ENCODE measurements at regions not wholly inside any gene's neighbourhood (a gene's known extent, or its start where the extent isn't known, plus 50 kb on each side); places are given as distances from the start of the nearest gene placed in this dataset.
"Not testable (repeated sequence)": the region's sequence is repeated elsewhere in the genome, so short reads cannot be mapped to it uniquely, and the experiment has no call there.

DNA sequence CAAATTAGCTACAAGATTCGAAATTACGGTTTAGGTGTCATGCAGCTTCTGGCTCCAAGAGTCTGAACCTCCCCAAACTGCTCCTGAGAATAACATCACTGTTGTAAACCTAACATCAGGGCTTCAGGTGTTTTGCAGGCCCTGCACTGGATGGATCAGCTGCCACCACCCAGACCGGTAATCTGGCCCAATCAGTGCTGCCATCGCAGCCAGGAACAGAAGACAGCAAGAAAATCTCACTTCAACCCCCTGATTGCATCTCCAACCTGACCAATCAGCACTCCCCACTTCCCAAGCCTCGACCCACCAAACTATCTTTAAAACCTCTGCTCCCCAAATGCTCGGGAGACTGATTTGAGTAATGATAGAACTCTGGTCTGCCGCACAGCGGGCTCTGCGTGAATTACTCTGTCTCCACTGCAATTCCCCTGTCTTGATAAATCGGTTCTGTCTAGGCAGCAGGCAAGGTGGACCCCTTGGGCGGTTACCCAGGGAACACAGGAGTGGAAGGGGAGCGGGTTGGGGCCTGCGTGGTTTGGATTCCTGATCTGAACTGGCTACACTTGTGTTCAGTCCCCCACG lies 268.5 kb upstream of the SFSWAP start:
- no peaks in the 10 kb centered on the region for H3K36me3 ChIP-seq (ENCODE audit: insufficient read depth, low read length)
- H3K4me1 ChIP-seq (ENCODE audit: control insufficient read depth, insufficient read depth, low read length, unreplicated experiment) = no peaks in the 10 kb centered on the region

DNA sequence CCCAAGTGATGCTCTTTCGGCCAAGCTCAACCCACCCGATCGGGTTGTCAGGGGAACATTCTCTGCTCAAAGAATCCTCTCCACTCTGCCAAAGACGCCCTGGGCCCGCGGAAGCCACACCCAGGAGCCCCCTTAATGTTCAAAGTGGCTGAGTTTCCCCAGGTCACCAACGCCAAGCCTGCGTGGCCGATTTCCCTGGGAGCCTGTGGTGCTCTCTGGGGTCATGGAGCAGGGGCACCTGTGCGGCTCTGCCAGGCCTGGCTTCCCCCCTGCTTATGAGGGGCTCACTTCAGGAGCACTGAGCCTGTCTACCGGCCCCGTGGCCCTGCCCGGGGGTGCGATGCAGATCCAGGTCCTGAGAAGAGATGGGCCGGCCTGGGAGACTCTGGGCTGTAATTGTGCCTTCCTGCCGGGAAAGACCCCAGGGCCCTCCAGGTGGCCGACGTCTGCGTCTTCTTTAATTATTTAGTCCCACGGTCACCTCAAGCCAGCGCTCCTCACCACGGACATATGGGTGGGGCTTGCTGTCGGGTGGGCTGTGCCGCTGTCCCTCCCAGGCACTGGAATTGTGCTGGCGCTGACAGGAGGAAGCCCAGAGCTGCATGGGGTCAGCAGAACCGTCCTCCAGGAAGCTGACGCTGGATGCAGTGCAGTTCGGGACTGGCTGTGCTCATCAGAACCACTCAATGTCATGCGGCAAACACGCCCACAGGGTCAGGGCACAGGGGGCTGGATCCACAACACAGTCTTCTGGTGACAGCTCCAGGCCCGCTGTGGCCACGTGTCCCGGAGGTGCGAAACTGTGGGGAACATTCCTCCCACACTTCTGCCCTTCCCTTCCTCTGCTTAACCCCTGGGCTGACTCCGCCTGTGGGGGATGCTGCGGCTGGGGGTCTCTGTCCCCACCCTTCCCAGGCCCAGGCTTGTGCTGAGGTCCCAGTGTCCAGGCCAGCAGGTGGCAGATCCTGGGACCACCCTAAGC lies 267.6 kb upstream of the SFSWAP start:
- Histone ChIP-seq H3K27ac (ENCODE audit: low read depth, low read length) (no peak overlapping the region), H3K4me1 (ENCODE audit: control insufficient read depth, insufficient read depth, low read length, unreplicated experiment) (no peaks in the 10 kb centered on the region), H3K4me3 (ENCODE audit: low read depth, low read length) (no peak overlapping the region), H2AFZ (ENCODE audit: low read length, unreplicated experiment) (no peak overlapping the region), H3K79me2 (ENCODE audit: control insufficient read depth, insufficient read depth, low read length, unreplicated experiment) (no peaks in the 10 kb centered on the region), H3K36me3 (ENCODE audit: insufficient read depth, low read length) (no peaks in the 10 kb centered on the region), H3K27me3 (ENCODE audit: insufficient read depth, low read length) (no peaks in the 10 kb centered on the region)

More for the DNA sequence above, 268.5 kb upstream of the SFSWAP start:
- H3K27ac ChIP-seq (ENCODE audit: low read depth, low read length) = no peak overlapping the region
- H3K79me2 ChIP-seq (ENCODE audit: control insufficient read depth, insufficient read depth, low read length, unreplicated experiment) = no peaks in the 10 kb centered on the region
- H3K27me3 ChIP-seq (ENCODE audit: insufficient read depth, low read length) = no peaks in the 10 kb centered on the region
- no peak overlapping the region for H2AFZ ChIP-seq (ENCODE audit: low read length, unreplicated experiment)
- H3K4me3 ChIP-seq (ENCODE audit: low read depth, low read length) = no peak overlapping the region

DNA sequence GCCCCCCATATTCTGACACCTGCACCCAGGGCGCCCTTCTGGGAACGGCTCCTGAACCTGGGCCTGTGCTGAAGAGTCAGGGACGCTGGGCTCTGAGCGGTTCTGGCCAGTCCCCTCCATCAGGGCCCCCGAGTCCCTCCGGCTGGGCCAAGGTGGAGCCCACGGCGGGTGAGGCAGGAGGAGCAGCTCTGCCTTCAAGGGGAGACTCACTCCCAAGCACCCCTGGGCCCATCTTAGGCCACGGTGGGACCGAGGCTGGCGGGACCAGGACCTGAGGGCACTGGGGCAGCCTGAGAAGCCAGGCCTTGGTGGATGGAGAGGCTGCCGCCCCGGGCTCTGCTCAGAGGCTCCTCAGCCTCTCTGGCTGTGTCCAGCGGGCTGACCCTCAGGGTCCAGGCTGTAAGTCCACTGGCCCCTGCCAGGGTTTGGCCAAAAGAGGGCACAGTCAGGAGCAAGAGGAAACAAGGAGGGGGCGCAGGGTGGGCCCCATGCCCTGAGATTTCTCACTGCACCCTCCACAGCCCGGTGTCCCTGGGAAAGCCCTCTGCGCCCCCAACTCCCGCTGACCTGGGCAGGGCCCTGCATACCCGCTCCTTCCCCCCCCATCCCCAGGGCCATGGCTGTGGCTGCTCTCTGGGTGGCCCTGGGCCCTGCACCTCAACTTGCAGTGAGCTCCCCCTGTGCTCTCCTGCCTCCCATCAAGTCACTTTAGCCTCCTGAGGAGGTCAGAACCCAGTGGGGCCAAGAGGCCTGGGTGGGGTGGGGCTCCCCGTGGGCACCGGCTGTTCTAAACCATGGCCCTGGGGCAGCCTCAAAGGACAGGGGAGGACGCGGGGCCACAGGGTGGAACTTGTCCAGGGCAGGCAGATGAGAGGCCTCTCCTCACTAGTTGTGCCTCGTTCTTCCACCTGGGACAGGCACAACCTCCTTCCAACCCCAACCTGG lies 266.4 kb upstream of the SFSWAP start:
- H3K79me2 ChIP-seq (ENCODE audit: control insufficient read depth, insufficient read depth, low read length, unreplicated experiment) = no peaks in the 10 kb centered on the region
- H3K4me3 ChIP-seq (ENCODE audit: low read depth, low read length) = no peak overlapping the region
- no peak overlapping the region for H3K27ac ChIP-seq (ENCODE audit: low read depth, low read length)
- no peaks in the 10 kb centered on the region for H3K27me3 ChIP-seq (ENCODE audit: insufficient read depth, low read length)
- H3K4me1 ChIP-seq (ENCODE audit: control insufficient read depth, insufficient read depth, low read length, unreplicated experiment) = no peaks in the 10 kb centered on the region
- no peaks in the 10 kb centered on the region for H3K36me3 ChIP-seq (ENCODE audit: insufficient read depth, low read length)
- H2AFZ ChIP-seq (ENCODE audit: low read length, unreplicated experiment) = no peak overlapping the region

DNA sequence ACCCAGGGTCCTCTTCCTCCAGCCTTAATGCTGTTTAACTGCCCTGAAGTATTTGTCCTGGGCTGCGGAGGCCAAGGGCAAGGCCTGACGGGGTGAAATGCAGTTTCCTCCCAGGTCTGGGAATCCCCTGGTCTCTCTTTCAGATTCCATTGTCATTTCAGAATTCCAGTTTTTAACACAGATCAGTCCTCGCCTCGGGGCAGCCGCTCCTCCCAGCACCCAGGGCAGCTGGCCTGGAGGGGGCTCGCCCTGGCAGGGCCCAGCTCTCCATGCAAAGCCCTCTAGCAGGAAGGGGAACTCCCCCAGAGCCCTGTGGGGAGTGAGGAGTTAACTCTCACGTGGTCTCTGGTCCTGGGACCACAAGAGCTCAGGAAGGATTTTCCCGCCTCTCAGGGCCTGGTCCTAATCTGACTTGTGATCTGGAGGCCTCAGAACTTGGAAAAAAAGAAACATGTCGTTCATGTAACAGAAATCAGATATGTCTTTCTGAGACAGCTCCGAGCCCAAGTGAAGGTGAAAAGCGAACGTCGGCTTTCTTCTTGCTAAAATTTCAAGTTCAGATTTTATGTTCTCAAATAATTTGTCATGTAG lies 265.6 kb upstream of the SFSWAP start:
- H2AFZ ChIP-seq (ENCODE audit: low read length, unreplicated experiment) = no peak overlapping the region
- no peaks in the 10 kb centered on the region for H3K36me3 ChIP-seq (ENCODE audit: insufficient read depth, low read length)
- no peaks in the 10 kb centered on the region for H3K79me2 ChIP-seq (ENCODE audit: control insufficient read depth, insufficient read depth, low read length, unreplicated experiment)
- H3K27me3 ChIP-seq (ENCODE audit: insufficient read depth, low read length) = no peaks in the 10 kb centered on the region
- H3K4me3 ChIP-seq (ENCODE audit: low read depth, low read length) = no peak overlapping the region
- no peaks in the 10 kb centered on the region for H3K4me1 ChIP-seq (ENCODE audit: control insufficient read depth, insufficient read depth, low read length, unreplicated experiment)
- H3K27ac ChIP-seq (ENCODE audit: low read depth, low read length) = no peak overlapping the region

DNA sequence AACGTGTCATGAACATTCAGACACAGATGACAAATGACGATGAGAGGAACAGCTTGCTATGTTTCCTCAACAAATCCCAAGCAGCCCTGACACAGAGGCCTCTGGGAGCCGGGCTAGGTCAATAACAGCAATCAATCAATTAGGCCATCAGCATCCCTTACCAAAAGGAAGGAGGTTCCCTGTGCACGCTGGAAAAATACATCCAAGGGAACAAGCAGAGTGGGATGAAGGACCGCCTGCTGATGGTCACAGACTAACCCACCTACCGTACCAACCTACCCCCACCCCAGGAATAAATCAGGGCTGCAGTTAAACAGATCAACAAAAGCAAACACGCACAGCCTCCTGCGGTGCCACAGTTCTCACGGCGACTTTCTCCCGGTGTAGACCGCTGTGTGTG lies 265.1 kb upstream of the SFSWAP start:
- no peaks in the 10 kb centered on the region for H3K36me3 ChIP-seq (ENCODE audit: insufficient read depth, low read length)
- H3K79me2 ChIP-seq (ENCODE audit: control insufficient read depth, insufficient read depth, low read length, unreplicated experiment) = no peaks in the 10 kb centered on the region
- H3K4me1 ChIP-seq (ENCODE audit: control insufficient read depth, insufficient read depth, low read length, unreplicated experiment) = no peaks in the 10 kb centered on the region
- no peak overlapping the region for H2AFZ ChIP-seq (ENCODE audit: low read length, unreplicated experiment)
- H3K4me3 ChIP-seq (ENCODE audit: low read depth, low read length) = no peak overlapping the region
- H3K27me3 ChIP-seq (ENCODE audit: insufficient read depth, low read length) = no peaks in the 10 kb centered on the region
- H3K27ac ChIP-seq (ENCODE audit: low read depth, low read length) = no peak overlapping the region

DNA sequence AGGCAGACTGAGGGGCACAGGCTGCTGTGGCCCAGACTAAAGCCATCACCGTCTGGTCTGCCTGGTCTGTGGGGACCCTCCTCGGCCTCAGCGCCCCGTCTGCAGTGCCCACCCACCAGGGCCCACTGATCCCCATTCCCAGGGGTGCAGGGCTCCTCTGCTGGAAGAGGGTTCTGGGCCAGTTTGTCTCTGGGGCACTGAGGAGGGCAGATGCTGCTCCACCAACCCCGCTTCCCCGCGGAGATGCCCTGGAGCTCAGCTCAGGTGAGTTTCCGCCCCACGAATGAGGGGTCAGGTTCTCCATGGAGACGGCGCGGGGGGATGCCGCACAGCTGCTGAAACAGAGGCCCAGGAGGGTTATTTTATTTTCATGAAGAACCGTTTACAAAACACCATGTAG lies 263.3 kb upstream of the SFSWAP start:
- not testable (repeated sequence) for H3K27me3 ChIP-seq (ENCODE audit: insufficient read depth, low read length); H3K36me3 ChIP-seq (ENCODE audit: insufficient read depth, low read length); H3K4me1 ChIP-seq (ENCODE audit: control insufficient read depth, insufficient read depth, low read length, unreplicated experiment); H3K27ac ChIP-seq (ENCODE audit: low read depth, low read length); H3K79me2 ChIP-seq (ENCODE audit: control insufficient read depth, insufficient read depth, low read length, unreplicated experiment); H3K4me3 ChIP-seq (ENCODE audit: low read depth, low read length); H2AFZ ChIP-seq (ENCODE audit: low read length, unreplicated experiment)

DNA sequence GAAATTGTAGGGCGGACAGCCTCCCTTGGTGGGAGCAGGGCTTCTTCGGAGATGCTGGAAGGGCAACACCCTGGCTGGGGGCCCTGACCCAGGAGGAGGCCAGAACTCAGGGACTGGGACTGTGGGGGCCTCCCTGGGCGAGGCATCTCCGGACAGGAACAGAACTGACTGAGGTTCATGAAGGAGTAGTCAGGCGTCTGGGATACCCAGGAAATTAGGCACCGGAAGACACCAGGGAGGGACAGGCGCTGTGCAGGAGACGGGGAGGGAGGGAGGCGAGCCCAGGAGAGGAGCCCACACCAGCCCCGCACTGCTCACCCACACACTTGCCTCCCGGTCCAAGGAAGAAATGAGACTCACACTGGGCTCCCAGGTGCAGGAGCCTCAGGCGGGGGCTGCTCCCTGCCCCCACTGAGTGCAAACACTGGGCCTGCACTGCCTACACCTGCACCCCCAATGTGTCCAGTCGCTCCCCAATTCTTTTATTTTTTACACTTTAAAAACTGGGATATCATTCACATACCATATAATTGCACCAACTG lies 262.6 kb upstream of the SFSWAP start:
- H3K4me1 ChIP-seq (ENCODE audit: control insufficient read depth, insufficient read depth, low read length, unreplicated experiment) = no peaks in the 10 kb centered on the region
- H3K79me2 ChIP-seq (ENCODE audit: control insufficient read depth, insufficient read depth, low read length, unreplicated experiment) = no peaks in the 10 kb centered on the region
- H2AFZ ChIP-seq (ENCODE audit: low read length, unreplicated experiment) = no peak overlapping the region
- no peak overlapping the region for H3K27ac ChIP-seq (ENCODE audit: low read depth, low read length)
- H3K27me3 ChIP-seq (ENCODE audit: insufficient read depth, low read length) = no peaks in the 10 kb centered on the region
- H3K36me3 ChIP-seq (ENCODE audit: insufficient read depth, low read length) = no peaks in the 10 kb centered on the region
- no peak overlapping the region for H3K4me3 ChIP-seq (ENCODE audit: low read depth, low read length)

DNA sequence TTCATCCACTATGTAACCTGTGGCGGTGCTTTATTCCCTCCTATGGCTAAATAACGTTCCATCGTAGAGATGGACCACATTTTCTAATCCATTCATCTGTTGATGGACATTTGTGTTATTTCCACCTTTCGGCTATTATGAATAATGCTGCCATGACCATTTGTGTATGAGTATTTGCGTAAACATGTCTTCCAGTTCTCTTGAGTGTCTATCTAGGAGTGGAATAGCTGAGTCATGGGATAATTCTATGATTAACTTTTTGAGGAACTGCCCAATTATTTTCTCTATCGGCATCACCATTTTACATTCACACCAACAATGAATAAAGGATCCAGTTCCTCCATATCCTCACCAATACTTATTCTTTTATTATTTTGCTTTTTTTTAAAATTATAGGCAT lies 261.9 kb upstream of the SFSWAP start:
- Histone ChIP-seq H3K4me3 (ENCODE audit: low read depth, low read length) (no peak overlapping the region), H2AFZ (ENCODE audit: low read length, unreplicated experiment) (no peak overlapping the region), H3K79me2 (ENCODE audit: control insufficient read depth, insufficient read depth, low read length, unreplicated experiment) (no peaks in the 10 kb centered on the region), H3K27me3 (ENCODE audit: insufficient read depth, low read length) (no peaks in the 10 kb centered on the region), H3K4me1 (ENCODE audit: control insufficient read depth, insufficient read depth, low read length, unreplicated experiment) (no peaks in the 10 kb centered on the region), H3K27ac (ENCODE audit: low read depth, low read length) (no peak overlapping the region), H3K36me3 (ENCODE audit: insufficient read depth, low read length) (no peaks in the 10 kb centered on the region)

DNA sequence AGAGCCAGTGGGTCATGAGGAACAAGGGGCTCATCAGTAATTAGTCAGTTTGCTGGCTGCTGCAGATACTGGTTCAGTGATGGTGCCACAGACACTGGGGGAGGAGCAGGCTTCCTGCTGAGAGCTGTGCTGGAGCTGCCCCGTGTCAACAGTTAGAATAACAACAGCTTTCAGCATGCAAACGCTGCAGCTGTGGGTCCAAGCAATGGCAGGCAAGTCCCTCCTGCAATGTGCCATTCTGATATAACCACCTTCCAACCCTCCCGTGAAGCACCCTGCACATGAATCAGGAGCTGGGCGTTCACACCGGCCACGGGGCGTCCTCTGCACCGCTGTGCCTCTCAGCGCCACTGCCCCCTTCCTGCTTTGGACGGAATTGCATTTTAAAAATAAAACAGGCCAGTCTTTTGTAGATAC lies 258.4 kb upstream of the SFSWAP start:
- no peaks in the 10 kb centered on the region for H3K4me1 ChIP-seq (ENCODE audit: control insufficient read depth, insufficient read depth, low read length, unreplicated experiment)
- H2AFZ ChIP-seq (ENCODE audit: low read length, unreplicated experiment) = no peak overlapping the region
- H3K4me3 ChIP-seq (ENCODE audit: low read depth, low read length) = no peak overlapping the region
- H3K36me3 ChIP-seq (ENCODE audit: insufficient read depth, low read length) = no peaks in the 10 kb centered on the region
- no peaks in the 10 kb centered on the region for H3K79me2 ChIP-seq (ENCODE audit: control insufficient read depth, insufficient read depth, low read length, unreplicated experiment)
- H3K27ac ChIP-seq (ENCODE audit: low read depth, low read length) = no peak overlapping the region
- no peaks in the 10 kb centered on the region for H3K27me3 ChIP-seq (ENCODE audit: insufficient read depth, low read length)

Measured in ACC112 (cell line).